Posterior cingulate gyrus (tissue), 11 donors: ENCODE measurements at regions not wholly inside any gene's neighbourhood (a gene's known extent, or its start where the extent isn't known, plus 50 kb on each side); places are given as distances from the start of the nearest gene placed in this dataset.

ENCODE experiments used
- DNase-seq, 10 donors: peaks; one replicate each; pipeline versions ENCODE4 v3.0.0 to v3.0.0-alpha.2; 2020 to 2021; ENCODE audit warnings: mixed read lengths in 3 of 10
- intact Hi-C: fragments of 100-400 bp; cut with DNase I; formaldehyde crosslinking; loops from one replicate; pipeline ENCODE4 v1.15.1; 2023

DNA sequence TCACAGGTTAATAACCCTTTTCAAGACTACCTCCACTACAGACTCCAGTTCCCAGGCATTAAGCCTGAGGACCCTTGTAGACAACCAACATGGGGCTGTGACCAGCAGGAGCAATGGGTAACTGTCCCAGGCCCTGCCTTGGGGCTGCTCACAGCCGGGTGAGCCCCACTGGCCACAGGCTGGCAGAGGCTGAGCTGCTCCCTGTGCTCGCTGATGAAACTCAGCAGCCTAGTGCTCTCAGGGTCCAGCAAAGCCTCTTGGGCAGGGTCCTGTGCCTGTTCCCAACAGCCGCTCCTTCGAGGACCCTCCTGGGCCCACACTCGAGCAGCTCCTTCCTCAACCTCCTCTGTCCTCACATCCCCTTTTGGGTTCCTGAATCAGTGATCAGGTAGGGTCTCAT, 99.8 kb downstream of the VPREB1 start:
- DNase-seq, result no peak
- intact Hi-C loops, result no loop called here

DNA sequence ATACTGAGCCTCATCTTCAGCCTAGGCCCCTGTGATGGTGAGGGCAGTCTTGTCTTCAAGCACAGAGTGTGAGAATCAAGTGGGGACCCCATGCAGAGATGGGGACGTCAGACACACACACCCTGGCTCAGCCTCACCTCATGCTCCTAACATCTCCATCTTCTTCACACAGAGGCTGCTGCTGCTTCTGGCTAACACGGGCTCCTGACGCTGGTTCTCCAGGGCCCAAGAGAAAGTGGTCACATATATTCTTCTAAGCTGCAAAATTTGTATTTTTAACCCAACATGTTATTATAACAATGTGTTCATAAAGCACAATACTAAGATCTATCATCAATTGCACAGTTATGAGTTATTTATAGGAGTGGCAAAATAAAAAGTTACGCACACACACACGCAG, 101.2 kb downstream of the VPREB1 start:
- no peak for DNase-seq
- intact Hi-C loops, result no loop called here

DNA sequence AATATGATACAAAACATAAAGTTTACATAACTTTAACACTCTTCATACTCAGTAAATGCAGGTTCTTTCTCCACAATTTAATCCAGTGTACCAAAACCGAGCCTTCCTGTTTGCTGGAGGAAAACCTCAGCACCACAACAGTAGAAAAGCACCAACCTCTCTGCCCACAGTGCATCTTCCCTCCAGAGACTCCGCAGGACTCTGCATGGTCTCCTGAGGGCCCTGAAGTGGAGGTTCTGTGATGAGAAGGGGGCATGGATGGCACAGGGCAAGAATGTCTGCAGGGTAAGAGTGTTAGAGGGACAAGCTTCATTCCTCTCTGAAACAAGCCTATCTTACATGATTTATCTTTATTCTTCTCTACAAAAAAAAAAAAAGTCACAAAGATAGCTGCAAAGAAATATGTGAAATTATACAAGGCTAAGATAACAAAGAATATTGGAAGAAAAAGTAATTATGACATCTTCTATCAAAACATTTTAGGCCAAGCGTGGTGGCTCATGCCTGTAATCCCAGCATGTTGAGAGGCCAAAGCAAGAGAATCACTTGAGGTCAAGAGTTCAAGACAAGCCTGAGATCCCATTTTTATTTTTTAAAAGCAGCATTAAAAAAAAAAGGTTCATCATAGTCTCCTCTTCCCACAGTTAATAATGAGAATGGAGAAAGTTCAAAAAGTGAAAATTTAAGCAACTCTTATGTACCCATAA, 102.0 kb downstream of the VPREB1 start:
- no peak for DNase-seq
- intact Hi-C loops, result no loop called here

DNA sequence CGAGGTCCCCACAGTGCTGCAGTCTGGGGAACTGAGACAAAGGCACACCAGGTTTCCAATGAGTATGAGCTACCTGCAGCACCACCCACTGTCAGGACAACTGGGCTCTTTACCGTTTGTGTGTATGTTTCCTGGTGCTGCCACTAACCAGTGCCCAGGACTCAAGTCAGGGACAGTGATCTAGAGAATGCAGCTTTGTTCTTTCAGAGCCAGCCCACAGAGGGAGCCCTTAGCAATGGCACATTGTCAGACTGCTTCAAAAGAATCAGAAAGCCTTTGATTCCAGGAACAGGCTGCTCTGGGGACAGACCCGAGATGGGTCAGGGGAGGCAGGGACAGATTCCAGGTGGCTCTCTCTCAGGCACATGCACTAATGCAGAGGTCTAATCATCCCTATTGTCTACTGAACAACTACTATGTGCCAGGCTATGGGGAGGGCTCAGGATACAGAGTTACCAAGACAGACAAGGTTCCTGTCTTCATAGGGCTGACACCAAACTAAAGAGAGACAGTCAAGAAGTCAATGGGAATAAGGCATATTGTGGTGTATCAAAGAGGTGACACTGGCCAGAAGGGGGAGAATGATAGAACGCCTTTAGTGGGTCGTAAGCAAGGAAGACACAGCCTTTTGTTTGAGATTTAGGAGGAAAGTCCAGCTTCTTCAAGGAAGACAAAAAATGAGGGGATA, 103.7 kb downstream of the VPREB1 start:
- intact Hi-C loops, result no loop called here
- DNase-seq, result peak in 6 of 10 donors; percentile 30 to 90 (median 59)

DNA sequence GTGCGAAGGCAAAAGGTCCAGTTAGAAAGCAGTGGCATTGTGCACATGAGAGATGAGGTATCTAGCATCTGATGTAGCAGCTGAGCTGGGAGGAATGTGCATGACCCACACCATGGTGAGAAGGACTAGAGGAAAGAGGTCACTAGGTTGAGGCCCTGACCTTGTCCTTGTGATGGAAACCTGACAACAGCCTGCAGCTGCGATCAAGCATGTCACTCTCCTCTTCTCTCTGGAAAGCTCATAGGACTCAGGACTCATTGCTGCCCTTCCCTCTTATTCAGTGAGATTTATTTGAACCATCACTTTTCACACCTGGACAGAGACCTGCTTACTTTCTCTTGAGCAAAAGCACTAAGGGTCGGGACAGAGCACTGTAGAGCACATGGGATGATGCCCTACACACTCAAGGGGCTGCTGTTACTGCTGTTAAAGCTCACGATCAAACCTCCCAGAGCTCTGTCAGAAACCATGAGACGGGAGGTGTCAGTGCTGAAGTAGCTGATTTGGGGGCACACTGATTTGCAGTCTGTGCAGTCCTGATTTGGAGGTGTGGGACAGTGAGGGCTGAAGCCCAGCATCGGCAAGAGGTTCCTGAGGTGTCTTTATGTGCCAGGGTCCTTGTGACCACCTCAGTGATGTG, 104.3 kb downstream of the VPREB1 start:
- intact Hi-C loops, result loop anchor here (1.0 kb wide), 1 partner anchor 48 kb away; no protein-coding TSS in a partner anchor
- no peak for DNase-seq

DNA sequence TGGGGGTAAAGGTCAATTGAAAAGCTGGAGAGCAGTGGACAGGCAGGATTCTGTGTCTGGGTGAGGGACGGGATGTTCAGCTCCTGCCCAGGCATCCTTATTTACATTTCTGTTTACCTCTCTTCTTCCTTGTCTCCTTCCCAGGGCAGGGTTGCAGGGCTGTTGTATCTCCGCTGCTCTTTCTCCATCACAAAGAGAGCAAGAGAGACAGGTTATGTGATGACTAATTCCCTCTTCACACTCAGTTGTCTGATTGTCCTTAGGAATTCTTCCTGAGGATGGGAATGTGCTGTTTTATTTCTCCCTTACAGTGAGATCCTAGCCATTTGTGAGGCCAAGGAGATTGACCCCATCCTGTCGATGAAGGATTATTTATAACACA, 104.9 kb downstream of the VPREB1 start:
- DNase-seq, result no peak
- intact Hi-C loops, result loop anchor here (1.0 kb wide), 1 partner anchor 48 kb away; no protein-coding TSS in a partner anchor

DNA sequence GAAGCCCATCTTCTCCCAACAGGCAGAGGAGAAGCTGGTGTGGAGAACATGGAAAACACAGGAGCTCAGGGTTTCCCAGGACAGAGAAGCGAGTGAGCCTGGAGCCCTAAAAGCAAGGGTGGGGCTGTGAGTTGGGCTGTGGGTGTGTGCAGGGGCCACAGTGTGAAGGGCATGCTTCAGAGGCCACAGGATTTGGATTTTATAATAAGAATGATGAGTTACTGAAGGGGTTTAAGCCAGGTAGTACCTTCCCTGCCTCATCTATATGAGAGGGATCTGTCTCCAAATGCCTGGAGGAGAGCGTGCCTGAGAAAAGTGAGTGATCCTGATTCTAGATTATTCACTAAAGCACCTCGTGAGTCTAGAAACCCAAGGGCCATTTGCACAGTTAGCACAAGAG, 106.8 kb downstream of the VPREB1 start:
- DNase-seq, result no peak
- intact Hi-C loops, result no loop called here

DNA sequence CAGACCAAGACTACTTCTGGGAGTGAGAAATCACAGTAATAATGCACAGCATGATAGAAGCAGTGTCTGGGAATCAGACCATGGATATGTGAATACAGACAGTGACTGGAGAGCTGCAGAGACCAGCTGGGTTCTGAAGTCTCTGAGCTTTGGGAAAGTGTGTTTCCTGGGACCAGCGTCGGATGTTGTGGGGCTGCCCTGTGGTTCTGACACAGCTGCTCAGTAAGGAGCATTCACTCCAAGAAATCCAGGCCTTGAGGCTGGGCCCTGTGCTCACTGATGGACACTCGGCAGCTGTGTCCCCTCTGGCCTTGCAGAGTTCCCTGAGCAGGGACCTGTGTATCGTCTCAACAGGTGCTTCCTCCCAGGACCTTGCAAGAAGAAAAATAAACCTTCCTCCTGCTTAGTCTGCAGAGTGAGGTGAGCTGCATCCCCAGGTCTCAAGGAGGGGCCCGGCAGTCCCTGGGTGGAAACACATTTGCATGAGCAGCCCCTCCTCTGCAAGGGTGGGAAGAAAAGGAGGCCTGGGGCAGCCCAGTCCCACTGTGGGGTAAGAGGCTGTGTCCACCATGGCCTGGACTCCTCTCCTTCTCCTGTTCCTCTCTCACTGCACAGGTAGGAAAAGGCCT, 107.9 kb downstream of the VPREB1 start:
- intact Hi-C loops, result loop anchor here (2.0 kb wide), 1 partner anchor 22 kb away; no protein-coding TSS in a partner anchor
- no peak for DNase-seq

DNA sequence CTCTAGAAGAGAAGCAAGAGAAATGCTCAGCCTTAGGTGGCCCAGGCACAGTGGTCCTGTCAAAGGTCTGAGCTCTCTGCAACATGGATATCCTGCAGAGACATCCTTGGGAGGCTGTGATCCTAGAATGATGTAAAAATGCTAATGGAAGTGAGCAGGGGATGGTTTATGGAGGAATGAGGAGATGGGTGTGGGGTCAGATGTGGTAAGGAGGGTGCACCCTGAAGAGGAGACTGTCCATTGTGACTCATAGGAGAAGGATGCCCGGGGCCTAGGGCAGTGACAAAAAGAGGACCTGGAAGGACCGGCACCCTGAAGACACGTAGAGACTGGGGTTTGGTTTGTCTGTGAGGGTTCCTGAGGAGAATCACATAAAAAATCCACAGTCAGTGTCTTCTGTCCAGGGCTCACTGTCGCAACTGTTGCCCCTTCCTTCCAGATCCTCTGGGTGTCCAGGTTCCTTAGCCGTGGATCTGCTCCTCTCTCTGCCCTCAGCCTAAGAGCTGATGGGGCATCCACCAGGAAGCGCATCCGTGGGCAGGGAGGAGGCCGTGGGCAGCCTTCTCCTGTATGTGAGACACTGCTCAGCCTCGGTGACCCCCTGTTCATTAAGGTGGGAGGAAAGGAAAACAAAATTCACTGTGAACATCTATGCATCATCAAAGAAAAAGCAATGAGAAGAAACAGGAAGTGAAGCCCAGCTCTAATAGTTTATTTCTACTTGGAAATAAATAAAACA, 110.7 kb downstream of the VPREB1 start:
- no peak for DNase-seq
- intact Hi-C loops, result no loop called here

DNA sequence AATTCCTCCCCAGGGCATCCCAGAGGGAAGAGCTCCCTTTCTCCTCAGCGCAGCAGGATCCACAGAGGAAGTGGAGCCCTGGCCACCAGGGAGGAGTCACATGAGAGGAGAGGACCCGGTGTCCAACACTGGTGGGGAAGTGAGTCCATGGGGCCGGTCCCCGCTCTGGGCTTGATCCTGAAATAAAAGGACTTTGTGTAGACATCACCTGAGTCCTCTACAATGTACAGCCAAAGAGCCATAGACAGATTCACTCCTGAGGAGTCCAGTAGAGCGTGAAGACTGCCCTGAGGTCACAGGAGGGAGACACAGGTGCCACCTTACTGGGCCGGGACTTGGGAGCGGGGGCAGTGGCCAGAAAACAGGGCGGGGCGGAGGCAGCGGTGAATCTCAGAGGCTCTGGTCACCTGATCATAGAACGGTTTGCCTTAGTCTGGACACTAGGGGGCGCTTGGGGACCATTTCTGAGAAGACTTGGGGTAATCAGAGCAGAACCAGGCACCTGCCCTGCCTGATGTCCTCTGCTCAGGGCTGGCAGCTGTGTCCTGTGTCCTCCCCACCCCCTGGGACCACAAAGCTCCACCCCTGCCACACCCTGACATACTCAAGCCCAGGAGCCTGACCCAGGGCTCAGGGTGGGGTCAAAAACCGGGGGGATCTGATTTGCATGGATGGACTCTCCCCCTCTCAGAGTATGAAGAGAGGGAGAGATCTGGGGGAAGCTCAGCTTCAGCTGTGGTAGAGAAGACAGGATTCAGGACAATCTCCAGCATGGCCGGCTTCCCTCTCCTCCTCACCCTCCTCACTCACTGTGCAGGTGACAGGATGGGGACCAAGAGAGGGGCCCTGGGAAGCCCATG, 112.7 kb downstream of the VPREB1 start:
- peak; percentile 39 to 96 (median 80) for DNase-seq
- intact Hi-C loops, result no loop called here

DNA sequence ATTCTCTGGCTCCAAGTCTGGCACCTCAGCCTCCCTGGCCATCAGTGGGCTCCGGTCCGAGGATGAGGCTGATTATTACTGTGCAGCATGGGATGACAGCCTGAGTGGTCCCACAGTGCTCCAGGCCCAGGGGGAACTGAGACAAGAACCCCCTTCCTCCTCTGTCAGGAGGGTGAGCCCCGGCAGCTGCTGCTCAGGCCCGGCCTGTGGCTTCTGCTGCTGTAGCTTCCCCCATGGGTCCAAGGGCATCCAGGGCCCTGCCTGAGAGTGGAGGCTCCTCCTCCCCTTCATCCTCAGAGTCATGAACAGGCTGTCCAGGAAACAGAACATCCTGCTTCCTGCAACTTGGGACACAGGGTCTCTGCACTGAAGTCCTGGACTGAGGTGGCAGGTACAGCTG, 113.6 kb downstream of the VPREB1 start:
- intact Hi-C loops, result no loop called here
- DNase-seq, result no peak

DNA sequence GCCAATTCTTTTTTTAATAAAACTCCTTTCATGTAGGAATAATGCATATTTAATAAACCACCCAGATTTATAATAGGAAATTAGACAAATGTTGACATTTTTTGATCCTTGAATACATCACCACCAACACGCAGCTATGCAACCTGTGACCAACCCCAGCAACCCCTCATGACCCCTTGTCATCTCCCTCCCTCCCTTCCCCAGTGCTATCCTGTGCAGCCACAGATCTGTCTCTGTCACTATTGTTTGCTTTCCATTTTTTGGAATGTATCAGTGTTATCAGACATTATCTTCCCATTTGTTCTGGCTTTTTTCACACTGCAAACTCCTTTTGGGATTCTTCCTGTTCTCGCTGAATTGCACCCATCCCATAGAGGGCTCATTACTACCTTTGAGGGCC, 114.1 kb downstream of the VPREB1 start:
- DNase-seq, result no peak
- intact Hi-C loops, result no loop called here

DNA sequence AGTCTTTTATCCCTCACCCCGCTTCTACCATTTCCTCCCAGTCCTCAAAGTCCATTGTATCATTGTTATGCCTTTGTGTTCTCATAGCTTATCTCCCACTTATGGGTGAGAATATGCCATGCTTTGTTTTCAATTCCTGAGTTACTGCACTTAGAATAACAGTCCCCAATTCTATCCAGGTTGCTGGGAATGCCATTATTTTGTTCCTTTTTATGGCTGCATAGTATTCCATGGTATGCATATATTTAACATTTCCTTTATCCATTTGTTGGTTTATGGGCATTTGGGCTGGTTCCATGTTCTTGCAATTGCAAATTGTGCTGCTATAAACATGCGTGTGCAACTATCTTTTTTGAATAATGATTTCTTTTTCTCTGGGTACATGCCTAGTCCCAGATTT, 114.9 kb downstream of the VPREB1 start:
- intact Hi-C loops, result no loop called here
- DNase-seq, result no peak

DNA sequence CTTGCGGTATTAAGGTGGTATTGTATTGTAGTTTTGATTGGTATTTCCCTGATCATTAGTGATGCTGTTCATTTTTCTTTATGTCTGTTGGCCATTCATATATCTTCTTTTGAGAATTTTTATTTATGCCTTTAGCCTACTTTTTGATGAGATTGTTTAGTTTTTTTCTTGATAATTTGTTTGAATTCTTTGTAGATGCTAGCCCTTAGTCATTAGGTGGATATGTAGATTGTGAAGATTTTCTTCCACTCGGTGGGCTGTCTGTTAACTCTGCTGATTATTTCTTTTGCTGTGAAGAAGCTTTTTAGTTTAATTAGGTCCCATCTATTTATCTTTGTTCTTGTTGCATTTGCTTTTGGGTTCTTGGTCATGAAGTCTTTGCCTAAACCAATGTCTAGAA, 115.4 kb downstream of the VPREB1 start:
- intact Hi-C loops, result no loop called here
- DNase-seq, result no peak

DNA sequence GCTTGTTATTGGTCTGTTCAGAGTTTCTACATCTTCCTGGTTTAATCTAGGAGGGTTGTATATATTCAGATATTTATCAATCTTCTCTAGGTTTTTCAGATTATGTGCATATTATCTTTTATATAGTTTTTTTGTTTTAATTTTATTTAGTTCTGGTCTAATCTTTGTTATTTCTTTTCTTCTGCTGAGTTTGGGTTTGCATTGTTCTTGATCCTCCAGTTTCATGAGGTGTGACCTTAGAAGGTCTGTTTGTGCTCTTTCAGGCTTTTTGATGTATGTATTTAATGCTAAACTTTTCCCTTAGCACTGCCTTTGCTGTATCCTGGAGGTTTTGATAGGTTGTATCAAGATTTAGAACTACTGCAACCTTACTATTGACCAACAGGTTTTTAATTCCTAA, 117.7 kb downstream of the VPREB1 start:
- DNase-seq, result no peak
- intact Hi-C loops, result no loop called here

DNA sequence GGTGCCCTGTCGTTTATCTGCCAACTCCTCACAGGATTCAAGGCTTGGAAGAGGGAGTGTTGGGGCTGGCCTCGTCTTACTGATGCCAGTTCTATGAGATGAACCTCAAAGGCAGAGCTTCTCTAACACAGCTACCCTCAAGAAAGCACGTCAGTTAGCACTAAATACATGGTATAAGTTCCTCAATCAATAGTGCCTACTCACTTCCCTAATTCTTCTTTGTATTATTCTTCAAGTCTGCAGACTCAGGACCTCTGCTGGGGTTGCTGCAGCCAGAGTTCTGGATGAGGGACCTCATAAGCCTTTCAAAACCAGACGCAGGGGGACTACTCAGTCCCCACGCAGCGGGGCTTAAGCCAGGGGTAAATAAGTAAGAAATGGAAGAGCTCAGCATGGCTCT, 118.3 kb downstream of the VPREB1 start:
- intact Hi-C loops, result no loop called here
- DNase-seq, result no peak

DNA sequence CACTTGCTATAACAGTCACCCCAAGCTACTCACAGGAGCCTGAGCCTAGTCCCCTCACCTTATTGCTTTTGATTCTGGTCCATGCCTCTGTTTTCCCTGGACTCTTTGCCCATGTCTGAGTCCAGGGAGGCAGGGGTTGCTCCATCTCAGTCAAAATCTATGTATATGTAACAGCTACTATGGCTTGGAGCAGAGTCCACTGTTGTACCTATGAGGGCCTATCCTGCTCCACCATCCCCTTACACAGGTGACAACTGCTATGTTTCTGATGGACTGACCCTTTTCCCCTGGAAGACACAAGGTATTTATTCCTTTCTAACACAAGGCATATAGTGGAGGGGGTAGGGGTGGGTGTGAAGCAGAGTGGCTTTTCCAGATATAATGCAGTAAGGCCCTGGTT, 119.6 kb downstream of the VPREB1 start:
- intact Hi-C loops, result no loop called here
- no peak for DNase-seq

DNA sequence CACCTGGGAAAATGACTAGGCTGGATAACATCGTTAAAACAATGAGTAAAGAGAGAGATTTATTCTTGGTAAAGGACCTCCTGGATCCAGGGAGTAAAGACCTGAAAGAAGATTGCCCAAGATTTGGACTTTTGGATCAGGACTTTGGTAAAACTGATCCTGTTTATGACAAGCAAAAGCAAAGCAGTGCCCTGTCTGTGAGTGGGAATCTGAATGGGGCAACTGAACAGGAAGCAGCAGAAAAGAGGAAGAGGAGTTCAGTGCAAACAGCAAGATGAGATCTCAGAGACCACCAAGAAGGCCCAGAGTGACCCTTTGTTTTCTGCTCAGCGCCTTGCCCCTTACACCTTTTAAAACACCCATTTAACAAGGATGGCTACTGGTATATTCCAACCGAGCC, 122.0 kb downstream of the VPREB1 start:
- intact Hi-C loops, result no loop called here
- DNase-seq, result no peak

DNA sequence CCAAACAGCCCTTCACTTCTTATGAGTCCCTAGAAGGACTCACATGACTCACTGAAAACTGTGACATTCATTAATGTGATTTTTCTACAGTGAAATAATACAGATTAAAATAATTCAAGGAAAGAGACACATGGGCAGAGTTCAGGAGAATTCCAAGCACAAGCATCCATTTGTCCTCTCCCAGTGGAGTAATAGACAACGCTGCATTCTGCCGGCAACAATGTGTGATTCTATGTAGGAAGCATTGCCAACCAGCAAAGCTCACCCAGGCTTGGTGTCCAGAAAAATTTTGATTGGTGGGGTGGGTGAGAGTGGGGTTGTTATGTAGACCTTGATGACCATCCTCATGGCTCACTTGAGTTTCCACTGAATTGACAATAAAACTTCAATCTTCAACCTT, 123.9 kb downstream of the VPREB1 start:
- intact Hi-C loops, result no loop called here
- DNase-seq, result peak in 2 of 10 donors; percentile 39 to 43
